ENCODE measurements at regions not wholly inside any gene's neighbourhood (a gene's known extent, or its start where the extent isn't known, plus 50 kb on each side); places are given as distances from the start of the nearest gene placed in this dataset.

GRCh38 chr1:96016219-96016618 is 705.4 kb upstream of the PTBP2 start:
- no peaks in the 10 kb centered on the region for H3K36me3 ChIP-seq (ENCODE audit: low read length)
- H3K9ac ChIP-seq (ENCODE audit: low read length) = no peak overlapping the region
- H3K4me3 ChIP-seq (ENCODE audit: insufficient read depth, low read length, poor library complexity, severe bottlenecking) = no peak overlapping the region
- H3F3A ChIP-seq (ENCODE audit: insufficient read depth) = no peaks in the 10 kb centered on the region
- no peaks in the 10 kb centered on the region for H3K9me2 ChIP-seq (replicated peaks; ENCODE audit: insufficient read depth, low read length)
- no peak overlapping the region for H2AFZ ChIP-seq (ENCODE audit: low read depth, low read length, severe bottlenecking)
- H3K79me2 ChIP-seq (ENCODE audit: insufficient read depth, low read length) = no peaks in the 10 kb centered on the region
- TF ChIP-seq EZH2phosphoT487 (conservative IDR thresholded peaks at IDR 0.05; ENCODE audit: low read length) = no peak
- TF ChIP-seq CTCF (IDR thresholded peaks at IDR 0.05; ENCODE audit: insufficient read depth, low read length, poor library complexity, severe bottlenecking) = no peak
- H3K27ac ChIP-seq (ENCODE audit: low read depth, low read length) = no peak overlapping the region
- no peaks in the 10 kb centered on the region for H3K27me3 ChIP-seq (ENCODE audit: low read length)
- H3K4me2 ChIP-seq (ENCODE audit: low read depth, low read length, poor library complexity, severe bottlenecking) = no peak overlapping the region
- no peaks in the 10 kb centered on the region for H4K20me1 ChIP-seq (ENCODE audit: low read depth, low read length)
- no peaks in the 10 kb centered on the region for H3K9me3 ChIP-seq (ENCODE audit: insufficient read depth, low read length)

GRCh38 chr1:96020378-96020777 is 701.2 kb upstream of the PTBP2 start:
- Histone ChIP-seq H3K9me3 (ENCODE audit: insufficient read depth, low read length) (no peaks in the 10 kb centered on the region), H4K20me1 (ENCODE audit: low read depth, low read length) (no peaks in the 10 kb centered on the region), H3K27ac (ENCODE audit: low read depth, low read length) (no peak overlapping the region), H2AFZ (ENCODE audit: low read depth, low read length, severe bottlenecking) (no peak overlapping the region), H3K9ac (ENCODE audit: low read length) (no peak overlapping the region), H3K9me2 (replicated peaks; ENCODE audit: insufficient read depth, low read length) (no peaks in the 10 kb centered on the region), H3K27me3 (ENCODE audit: low read length) (no peaks in the 10 kb centered on the region), H3K36me3 (ENCODE audit: low read length) (no peaks in the 10 kb centered on the region), H3F3A (ENCODE audit: insufficient read depth) (no peaks in the 10 kb centered on the region), H3K4me3 (ENCODE audit: insufficient read depth, low read length, poor library complexity, severe bottlenecking) (no peak overlapping the region), H3K4me2 (ENCODE audit: low read depth, low read length, poor library complexity, severe bottlenecking) (no peak overlapping the region), H3K79me2 (ENCODE audit: insufficient read depth, low read length) (no peaks in the 10 kb centered on the region)
- no peak for TF ChIP-seq CTCF (IDR thresholded peaks at IDR 0.05; ENCODE audit: insufficient read depth, low read length, poor library complexity, severe bottlenecking)
- TF ChIP-seq EZH2phosphoT487 (conservative IDR thresholded peaks at IDR 0.05; ENCODE audit: low read length) = no peak

- Histone ChIP-seq H3K79me2 (ENCODE audit: insufficient read depth, low read length) (no peaks in the 10 kb centered on the region), H3F3A (ENCODE audit: insufficient read depth) (no peaks in the 10 kb centered on the region), H3K4me3 (ENCODE audit: insufficient read depth, low read length, poor library complexity, severe bottlenecking) (no peak overlapping the region), H2AFZ (ENCODE audit: low read depth, low read length, severe bottlenecking) (no peak overlapping the region), H3K9me2 (replicated peaks; ENCODE audit: insufficient read depth, low read length) (no peaks in the 10 kb centered on the region), H3K9me3 (ENCODE audit: insufficient read depth, low read length) (no peaks in the 10 kb centered on the region), H3K9ac (ENCODE audit: low read length) (no peak overlapping the region), H4K20me1 (ENCODE audit: low read depth, low read length) (no peaks in the 10 kb centered on the region), H3K4me2 (ENCODE audit: low read depth, low read length, poor library complexity, severe bottlenecking) (no peak overlapping the region), H3K36me3 (ENCODE audit: low read length) (no peaks in the 10 kb centered on the region), H3K27me3 (ENCODE audit: low read length) (no peaks in the 10 kb centered on the region), H3K27ac (ENCODE audit: low read depth, low read length) (no peak overlapping the region)
- TF ChIP-seq EZH2phosphoT487 (conservative IDR thresholded peaks at IDR 0.05; ENCODE audit: low read length) = no peak
- TF ChIP-seq CTCF (IDR thresholded peaks at IDR 0.05; ENCODE audit: insufficient read depth, low read length, poor library complexity, severe bottlenecking) = no peak
These were observed 696.5 kb upstream of the PTBP2 start for GRCh38 chr1:96025062-96025461.

- Histone ChIP-seq H3K4me3 (ENCODE audit: insufficient read depth, low read length, poor library complexity, severe bottlenecking) (no peak overlapping the region), H3K9me3 (ENCODE audit: insufficient read depth, low read length) (no peaks in the 10 kb centered on the region), H3K79me2 (ENCODE audit: insufficient read depth, low read length) (no peaks in the 10 kb centered on the region), H3K4me2 (ENCODE audit: low read depth, low read length, poor library complexity, severe bottlenecking) (no peak overlapping the region), H3K27me3 (ENCODE audit: low read length) (no peaks in the 10 kb centered on the region), H3K27ac (ENCODE audit: low read depth, low read length) (no peak overlapping the region), H3F3A (ENCODE audit: insufficient read depth) (no peaks in the 10 kb centered on the region), H2AFZ (ENCODE audit: low read depth, low read length, severe bottlenecking) (no peak overlapping the region), H3K36me3 (ENCODE audit: low read length) (no peaks in the 10 kb centered on the region), H4K20me1 (ENCODE audit: low read depth, low read length) (no peaks in the 10 kb centered on the region), H3K9ac (ENCODE audit: low read length) (no peak overlapping the region), H3K9me2 (replicated peaks; ENCODE audit: insufficient read depth, low read length) (no peaks in the 10 kb centered on the region)
- no peak for TF ChIP-seq CTCF (IDR thresholded peaks at IDR 0.05; ENCODE audit: insufficient read depth, low read length, poor library complexity, severe bottlenecking)
- TF ChIP-seq EZH2phosphoT487 (conservative IDR thresholded peaks at IDR 0.05; ENCODE audit: low read length) = no peak
These were observed 693.5 kb upstream of the PTBP2 start for GRCh38 chr1:96028071-96028470.
